Activated CD8-positive, alpha-beta T cell treated with anti-CD3 and anti-CD28 coated beads, Interleukin-2, amount 10 ng/mL, durations not matched to agents 7 days and 5 days (primary cell): ENCODE measurements at regions not wholly inside any gene's neighbourhood (a gene's known extent, or its start where the extent isn't known, plus 50 kb on each side); places are given as distances from the start of the nearest gene placed in this dataset.
"Not testable (repeated sequence)": the region's sequence is repeated elsewhere in the genome, so short reads cannot be mapped to it uniquely, and the experiment has no call there.

Experiments
- ATAC-seq: fragments of 150-1000 bp; cut with Tn5 transposase; one replicate; pipeline ENCODE4 v1.10.0; 2021; ENCODE audit warnings: moderate library complexity
- CTCF ChIA-PET: fragments of 350-600 bp; sonication (Branson Sonifier 250); formaldehyde crosslinking; loops from one replicate; lab custom pipeline; 2021; ENCODE audit warnings: antibody characterized with exemption; lab: Charles Lee
- POLR2A ChIA-PET: fragments of 350-600 bp; sonication (Branson Sonifier 250); formaldehyde crosslinking; loops from one replicate; lab custom pipeline; 2021; ENCODE audit warnings: antibody characterized with exemption; lab: Charles Lee
- DNase-seq: peaks from one replicate; pipeline ENCODE4 v3.0.0-alpha.2; 2020
- H3K27ac Mint-ChIP-seq: one replicate; pipeline ENCODE4 v1.8.0; 2021; ENCODE audit warnings: mild to moderate bottlenecking, mixed read lengths
- H3K27me3 Mint-ChIP-seq: one replicate; pipeline ENCODE4 v1.8.0; 2021; ENCODE audit warnings: low read depth, mixed read lengths
- H3K36me3 Mint-ChIP-seq: one replicate; pipeline ENCODE4 v1.8.0; 2021; ENCODE audit warnings: low read depth, mixed read lengths
- H3K4me1 Mint-ChIP-seq: one replicate; pipeline ENCODE4 v1.8.0; 2021; ENCODE audit warnings: low read depth, mixed read lengths
- H3K4me3 Mint-ChIP-seq: one replicate; pipeline ENCODE4 v1.8.0; 2021; ENCODE audit warnings: mild to moderate bottlenecking, mixed read lengths
- H3K9me3 Mint-ChIP-seq: one replicate; pipeline ENCODE4 v1.8.0; 2022; ENCODE audit warnings: mixed read lengths; ENCODE audit not compliant: insufficient read depth

DNA sequence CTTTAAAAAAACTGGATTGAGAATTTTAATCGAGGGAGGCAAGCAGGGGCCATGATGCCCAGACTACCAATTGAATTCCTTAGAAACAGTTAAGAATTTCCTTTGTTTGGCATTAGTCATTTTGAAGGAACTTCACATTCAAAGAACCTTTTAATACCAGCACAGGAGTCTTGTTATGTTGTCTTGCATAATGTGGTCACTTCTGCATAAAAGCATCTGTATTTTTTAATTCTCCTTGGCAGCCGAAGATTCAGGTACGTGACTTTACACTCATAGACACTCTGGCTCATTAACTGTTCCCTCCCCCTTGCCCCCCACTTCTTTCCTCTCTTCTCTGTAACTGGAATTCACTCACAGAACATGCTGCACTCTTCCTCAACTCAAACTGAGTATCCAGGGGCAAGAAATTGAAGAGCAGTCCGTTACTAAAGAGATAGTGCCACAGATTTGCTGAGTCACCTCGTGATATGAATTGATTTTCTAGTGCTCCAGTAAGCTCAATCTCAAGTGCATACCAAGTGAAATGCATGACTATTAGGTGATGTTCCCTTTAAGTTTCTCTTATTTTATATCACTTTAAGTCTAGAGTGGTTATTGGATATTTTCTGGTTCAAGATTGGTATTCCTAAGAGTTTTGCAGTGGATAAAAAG is 572.2 kb upstream of the SOX9 start:
- CTCF ChIA-PET = no interaction called here
- H3K36me3 Mint-ChIP-seq = no peaks in the 10 kb centered on the region

DNA sequence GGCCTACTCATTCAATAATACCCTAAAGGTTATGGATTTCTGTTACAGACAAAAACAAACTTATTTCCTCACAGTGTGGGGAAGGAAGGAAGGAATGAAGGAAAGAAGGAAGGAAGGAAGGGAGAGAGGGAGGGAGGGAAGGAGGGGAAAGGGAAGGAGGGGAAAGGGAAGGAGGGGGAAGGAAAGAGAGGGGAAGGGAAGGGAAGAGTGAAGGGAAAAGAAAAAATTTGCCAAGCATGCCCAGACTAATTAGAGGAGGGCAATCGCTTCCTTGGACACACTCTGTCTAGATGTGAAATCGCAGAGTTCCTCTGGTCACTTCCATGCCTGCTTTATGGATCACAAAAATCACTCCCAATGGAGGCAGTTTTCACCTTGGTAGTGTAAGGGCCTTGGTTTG is 570.1 kb upstream of the SOX9 start:
- H3K9me3 Mint-ChIP-seq = peaks cover 4% of the 10 kb centered on the region
- H3K4me3 Mint-ChIP-seq = no peak overlapping the region
- H3K36me3 Mint-ChIP-seq = no peaks in the 10 kb centered on the region
- no peak overlapping the region for H3K27ac Mint-ChIP-seq
- POLR2A ChIA-PET = no interaction called here
- ATAC-seq (no peak), DNase-seq (no peak)
- no peaks in the 10 kb centered on the region for H3K4me1 Mint-ChIP-seq
- CTCF ChIA-PET = no interaction called here
- no peaks in the 10 kb centered on the region for H3K27me3 Mint-ChIP-seq

More for the DNA sequence above, 572.2 kb upstream of the SOX9 start:
- Mint-ChIP-seq H3K27ac (no peak overlapping the region), H3K4me1 (no peaks in the 10 kb centered on the region), H3K27me3 (no peaks in the 10 kb centered on the region), H3K4me3 (no peak overlapping the region), H3K9me3 (no peaks in the 10 kb centered on the region)
- POLR2A ChIA-PET = no interaction called here
- ATAC-seq = no peak
- no peak for DNase-seq

- no peaks in the 10 kb centered on the region for H3K36me3 Mint-ChIP-seq
- H3K9me3 Mint-ChIP-seq = peaks cover 5% of the 10 kb centered on the region
- DNase-seq (no peak), ATAC-seq (no peak)
- POLR2A ChIA-PET = no interaction called here
- CTCF ChIA-PET = no interaction called here
- H3K27me3 Mint-ChIP-seq = no peaks in the 10 kb centered on the region
- no peaks in the 10 kb centered on the region for H3K4me1 Mint-ChIP-seq
- H3K4me3 Mint-ChIP-seq = no peak overlapping the region
- H3K27ac Mint-ChIP-seq = no peak overlapping the region
Observed at GRCh38 chr17:71553381-71553780, 567.4 kb upstream of the SOX9 start.

- ATAC-seq (no peak), DNase-seq (no peak)
- ChIA-PET POLR2A (no interaction called here), CTCF (no interaction called here)
- Mint-ChIP-seq H3K4me1 (no peaks in the 10 kb centered on the region), H3K4me3 (no peak overlapping the region), H3K27me3 (no peaks in the 10 kb centered on the region), H3K27ac (no peak overlapping the region), H3K36me3 (no peaks in the 10 kb centered on the region), H3K9me3 (peaks cover 14% of the 10 kb centered on the region)
Observed at GRCh38 chr17:71558901-71559300, 561.9 kb upstream of the SOX9 start.

DNA sequence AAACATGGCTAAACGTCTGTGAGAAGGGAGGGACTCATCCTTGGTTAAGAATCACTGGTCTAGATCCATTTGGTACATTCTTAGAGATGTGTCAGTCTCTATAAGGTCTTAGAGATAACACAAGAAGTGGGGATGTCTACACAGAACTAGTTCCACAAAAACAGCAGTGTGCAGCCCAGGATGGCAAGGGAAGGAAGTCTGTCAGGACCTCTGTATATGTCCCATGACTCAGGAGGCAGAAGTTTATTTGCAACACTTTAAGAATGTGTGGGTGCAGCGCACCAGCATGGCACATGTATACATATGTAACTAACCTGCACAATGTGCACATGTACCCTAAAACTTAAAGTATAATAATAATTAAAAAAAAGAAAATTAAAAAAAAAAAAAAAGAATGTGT is 548.5 kb upstream of the SOX9 start:
- H3K4me3 Mint-ChIP-seq = no peak overlapping the region
- ChIA-PET POLR2A (no interaction called here), CTCF (no interaction called here)
- H3K4me1 Mint-ChIP-seq = no peaks in the 10 kb centered on the region
- DNase-seq (no peak), ATAC-seq (no peak)
- H3K27ac Mint-ChIP-seq = no peak overlapping the region
- H3K27me3 Mint-ChIP-seq = no peaks in the 10 kb centered on the region
- peaks cover 11% of the 10 kb centered on the region for H3K9me3 Mint-ChIP-seq
- no peaks in the 10 kb centered on the region for H3K36me3 Mint-ChIP-seq

DNA sequence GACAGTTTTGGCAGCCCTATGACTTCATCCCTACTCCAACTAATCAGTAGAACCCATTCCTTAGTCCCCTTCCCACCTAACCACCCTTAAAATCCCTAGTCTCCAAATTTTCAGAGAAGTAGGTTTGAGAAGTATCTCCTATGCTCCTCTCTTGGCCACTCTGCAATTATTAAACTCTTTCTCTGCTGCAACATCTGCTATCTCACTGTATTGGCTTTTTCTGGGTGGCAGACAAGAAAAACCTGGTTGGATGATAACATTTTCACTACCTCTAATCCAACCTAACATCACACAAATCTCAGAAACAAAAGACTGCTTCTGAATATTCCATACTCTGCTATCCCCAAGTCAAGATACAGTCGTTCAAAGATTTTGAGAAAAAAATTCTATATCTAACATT is 542.4 kb upstream of the SOX9 start:
- Mint-ChIP-seq H3K27ac (no peak overlapping the region), H3K4me1 (no peaks in the 10 kb centered on the region), H3K9me3 (peaks cover 11% of the 10 kb centered on the region), H3K4me3 (no peak overlapping the region), H3K36me3 (no peaks in the 10 kb centered on the region), H3K27me3 (no peaks in the 10 kb centered on the region)
- ChIA-PET POLR2A (no interaction called here), CTCF (no interaction called here)
- ATAC-seq = no peak
- no peak for DNase-seq

DNA sequence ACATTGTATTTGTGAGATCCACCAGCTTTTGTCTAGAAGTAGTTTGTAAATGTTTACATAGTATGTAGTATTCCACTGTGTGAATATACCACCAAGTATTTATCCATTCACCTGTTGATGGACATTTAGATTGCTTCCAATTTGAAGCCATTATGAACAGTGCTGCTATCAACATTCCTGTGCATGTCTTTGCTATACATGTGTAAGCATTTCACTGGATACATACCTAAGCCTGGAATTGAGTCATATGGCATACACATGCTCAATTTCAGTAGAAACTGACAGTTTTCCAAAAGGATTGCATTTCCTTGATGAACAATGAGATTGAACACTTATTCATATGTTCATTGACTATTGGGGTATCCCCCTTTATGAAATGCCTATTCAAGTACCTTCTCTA is 540.6 kb upstream of the SOX9 start:
- H3K4me1 Mint-ChIP-seq = no peaks in the 10 kb centered on the region
- CTCF ChIA-PET = no interaction called here
- H3K4me3 Mint-ChIP-seq = no peak overlapping the region
- no peak for ATAC-seq
- no peak for DNase-seq
- H3K36me3 Mint-ChIP-seq = no peaks in the 10 kb centered on the region
- no peaks in the 10 kb centered on the region for H3K9me3 Mint-ChIP-seq
- H3K27me3 Mint-ChIP-seq = no peaks in the 10 kb centered on the region
- H3K27ac Mint-ChIP-seq = no peak overlapping the region
- POLR2A ChIA-PET = no interaction called here

DNA sequence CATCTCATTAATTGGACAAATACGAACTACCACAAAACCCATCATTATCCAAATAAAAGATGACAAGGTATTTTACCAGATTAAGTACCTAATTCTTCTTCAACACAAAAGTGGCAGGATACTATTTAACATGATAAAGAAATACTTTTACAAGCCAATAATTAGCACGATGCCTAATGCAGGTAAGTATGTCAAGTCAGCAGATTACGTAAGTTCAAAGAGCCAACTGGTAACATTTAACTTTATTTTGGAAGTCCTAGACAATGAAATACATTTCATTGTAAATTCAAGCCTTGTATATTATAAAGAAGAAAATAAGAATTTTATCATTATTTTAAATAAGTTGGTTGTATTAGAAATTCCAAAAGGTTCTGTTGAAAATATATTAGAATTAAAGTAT is 535.3 kb upstream of the SOX9 start:
- CTCF ChIA-PET = no interaction called here
- no peaks in the 10 kb centered on the region for H3K27me3 Mint-ChIP-seq
- H3K9me3 Mint-ChIP-seq = peaks cover 3% of the 10 kb centered on the region
- H3K4me1 Mint-ChIP-seq = no peaks in the 10 kb centered on the region
- no peak overlapping the region for H3K27ac Mint-ChIP-seq
- ATAC-seq = no peak
- POLR2A ChIA-PET = no interaction called here
- no peak for DNase-seq
- no peaks in the 10 kb centered on the region for H3K36me3 Mint-ChIP-seq
- no peak overlapping the region for H3K4me3 Mint-ChIP-seq

- Mint-ChIP-seq H3K36me3 (no peaks in the 10 kb centered on the region), H3K9me3 (peaks cover 6% of the 10 kb centered on the region), H3K4me3 (no peak overlapping the region), H3K27ac (no peak overlapping the region), H3K4me1 (no peaks in the 10 kb centered on the region), H3K27me3 (no peaks in the 10 kb centered on the region)
- CTCF ChIA-PET = no interaction called here
- DNase-seq (no peak), ATAC-seq (no peak)
- POLR2A ChIA-PET = no interaction called here
Observed at GRCh38 chr17:71592431-71592830, 528.4 kb upstream of the SOX9 start.

GRCh38 chr17:71593078-71593477 is 527.7 kb upstream of the SOX9 start:
- ATAC-seq = no peak
- Mint-ChIP-seq H3K27me3 (no peaks in the 10 kb centered on the region), H3K9me3 (peaks cover 6% of the 10 kb centered on the region), H3K27ac (no peak overlapping the region), H3K36me3 (no peaks in the 10 kb centered on the region), H3K4me3 (no peak overlapping the region), H3K4me1 (no peaks in the 10 kb centered on the region)
- ChIA-PET CTCF (no interaction called here), POLR2A (no interaction called here)
- no peak for DNase-seq

DNA sequence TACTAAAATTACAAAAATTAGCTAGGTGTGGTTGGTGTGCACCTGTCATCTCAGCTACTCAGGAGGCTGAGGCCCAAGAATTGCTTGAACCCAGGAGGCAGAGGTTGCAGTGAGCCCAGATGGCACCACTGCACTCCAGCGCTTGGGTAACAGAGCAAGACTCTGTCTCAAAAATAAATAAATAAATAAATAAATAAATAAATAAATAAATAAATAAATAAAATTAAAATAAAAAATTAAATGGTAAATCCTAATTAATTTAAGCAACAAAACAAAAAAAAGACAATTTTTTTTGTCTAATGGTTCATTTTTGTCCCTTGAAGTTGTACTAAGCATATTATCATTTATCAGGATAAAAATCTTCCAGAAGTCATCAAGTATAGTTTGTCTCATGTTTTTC is 521.2 kb upstream of the SOX9 start:
- H3K27me3 Mint-ChIP-seq, H3K9me3 Mint-ChIP-seq, ATAC-seq, H3K4me1 Mint-ChIP-seq, H3K27ac Mint-ChIP-seq, H3K4me3 Mint-ChIP-seq, H3K36me3 Mint-ChIP-seq, POLR2A ChIA-PET, DNase-seq, CTCF ChIA-PET: not testable (repeated sequence)

DNA sequence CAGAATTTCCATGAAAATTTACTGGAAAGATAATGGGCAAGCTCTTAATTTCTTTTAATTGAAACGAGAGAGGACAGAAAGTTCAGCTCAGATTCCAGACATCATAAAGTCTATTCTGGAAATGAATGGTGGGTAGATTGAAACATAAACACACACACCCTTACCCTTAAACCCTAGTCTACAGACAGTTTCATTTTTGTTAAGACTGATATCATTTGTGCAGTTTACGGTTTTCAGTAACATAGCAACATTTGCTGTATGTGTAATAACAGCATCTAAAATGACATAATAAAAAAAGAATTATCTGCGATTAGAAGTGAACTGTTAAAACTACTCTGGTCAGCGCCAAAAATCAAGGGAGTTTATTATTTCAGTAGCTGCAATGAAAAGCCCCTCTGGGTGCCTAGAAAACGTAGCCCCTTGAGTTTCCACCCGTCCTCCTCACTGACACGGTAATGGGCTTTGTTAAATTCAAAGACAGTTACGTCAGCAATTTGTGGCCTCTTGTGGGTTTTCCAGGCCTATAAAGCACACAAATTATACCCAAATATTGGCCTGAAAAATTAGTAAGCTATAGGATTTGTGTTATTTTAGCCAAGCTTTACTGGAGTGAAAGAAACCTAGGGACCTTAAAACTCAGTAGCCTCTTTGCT is 520.6 kb upstream of the SOX9 start:
- no peaks in the 10 kb centered on the region for H3K27me3 Mint-ChIP-seq
- ATAC-seq = no peak
- H3K9me3 Mint-ChIP-seq = peaks cover 4% of the 10 kb centered on the region
- DNase-seq = no peak
- H3K4me3 Mint-ChIP-seq = no peak overlapping the region
- POLR2A ChIA-PET = no interaction called here
- no peaks in the 10 kb centered on the region for H3K36me3 Mint-ChIP-seq
- H3K4me1 Mint-ChIP-seq = no peaks in the 10 kb centered on the region
- H3K27ac Mint-ChIP-seq = no peak overlapping the region
- CTCF ChIA-PET = no interaction called here
